K562 (cell line): ENCODE measurements at regions not wholly inside any gene's neighbourhood (a gene's known extent, or its start where the extent isn't known, plus 50 kb on each side); places are given as distances from the start of the nearest gene placed in this dataset.

ENCODE experiments used
- ATAC-seq: fragments of 200-7000 bp; cut with Tn5 transposase; 3 replicates; pipeline ENCODE4 v1.9.1; 2020; ENCODE audit warnings: moderate library complexity
- BruUV-seq: library from RNA; stranded (reverse); fragments of 400-500 nt; replicated peaks from 2 replicates; lab custom pipeline; 2021; lab: Mats Ljungman, UMichigan
- CTCF ChIA-PET: fragments of 300-600 bp; formaldehyde crosslinking; extraction: SDS; loops from one replicate; lab custom pipeline; 2021; ENCODE audit warnings: low intra/inter-chr PET ratio; lab: Yijun Ruan, JAX
- POLR2A ChIA-PET: fragments of 300-600, 350-650 bp; sonication (Branson Sonifier 250); formaldehyde crosslinking; extraction: SDS; loops from one replicate; lab custom pipeline; 2021; ENCODE audit warnings: antibody characterized with exemption, inconsistent platforms; lab: Yijun Ruan, JAX
- DNase-seq, 4 experiments: peaks; one replicate each; pipeline versions ENCODE4 v3.0.0 to v3.0.0-alpha.2; 2011 to 2018; ENCODE audit warnings: low spot score in 3 of 4, mixed read lengths in 3 of 4; ENCODE audit errors: extremely low read depth in 1 of 4
- FAIRE-seq: peaks from 2 replicates; lab custom pipeline; 2011; peaks lifted over from hg19 to GRCh38; lab: Jason Lieb, UNC
- H2AFZ ChIP-seq: 2 replicates; pipeline ENCODE4 v1.6.0; 2011; ENCODE audit warnings: low read depth, low read length, control low read depth, inconsistent platforms
- H3K27ac ChIP-seq: fragments of 200-600 bp; 3 replicates; pipeline ENCODE4 v1.8.0; 2011; ENCODE audit warnings: low read depth, mild to moderate bottlenecking, control low read depth, inconsistent platforms, low read length, moderate library complexity, mixed read lengths; ENCODE audit errors: extremely low read depth
- H3K27me3 ChIP-seq, 2 experiments: fragments of 300-600 bp in 1 of 2; 2 replicates in 1 of 2; 3 replicates in 1 of 2; pipeline versions ENCODE4 v1.6.0 to v1.8.0; 2011; ENCODE audit warnings: inconsistent platforms in 2 of 2, low read length in 2 of 2, mild to moderate bottlenecking in 1 of 2, mixed read lengths in 1 of 2, moderate library complexity in 1 of 2; ENCODE audit not compliant: control insufficient read depth in 2 of 2, insufficient read depth in 2 of 2
- H3K36me3 ChIP-seq: fragments of 300-600 bp; 3 replicates; pipeline ENCODE4 v1.8.0; 2011; ENCODE audit warnings: mild to moderate bottlenecking, low read length, inconsistent platforms; ENCODE audit not compliant: control insufficient read depth, insufficient read depth
- H3K4me1 ChIP-seq, 2 experiments: fragments of 200-600 bp in 1 of 2; replicated peaks in 1 of 2; 2 replicates in 1 of 2; 3 replicates in 1 of 2; pipeline versions ENCODE4 v1.5.1 to v1.8.0; 2011; ENCODE audit warnings: inconsistent platforms in 2 of 2, low read length in 2 of 2, mild to moderate bottlenecking in 1 of 2, mixed read lengths in 1 of 2, moderate library complexity in 1 of 2; ENCODE audit not compliant: control insufficient read depth in 2 of 2, insufficient read depth in 2 of 2
- H3K4me2 ChIP-seq: 2 replicates; pipeline ENCODE4 v1.6.1; 2011; ENCODE audit warnings: low read length, control low read depth, inconsistent platforms, mixed read lengths; ENCODE audit not compliant: insufficient read depth
- H3K4me3 ChIP-seq: fragments of 200-600 bp; sonication (generic), shearing (Covaris generic); 2 replicates; pipeline ENCODE4 v1.5.1; 2016; ENCODE audit warnings: control low read depth, inconsistent platforms
- H3K79me2 ChIP-seq: fragments of 200-600 bp; 3 replicates; pipeline ENCODE4 v1.8.0; 2011; ENCODE audit warnings: low read length, inconsistent platforms; ENCODE audit not compliant: control insufficient read depth, insufficient read depth
- H3K9ac ChIP-seq, 2 experiments: 2 replicates each; pipeline versions ENCODE4 v1.6.0 to v1.6.1; 2011; ENCODE audit warnings: low read depth in 2 of 2, low read length in 2 of 2, control low read depth in 1 of 2, inconsistent platforms in 1 of 2, mild to moderate bottlenecking in 1 of 2, mixed read lengths in 1 of 2; ENCODE audit not compliant: insufficient read depth in 1 of 2
- H3K9me1 ChIP-seq: one replicate; pipeline ENCODE4 v1.6.0; 2011; ENCODE audit warnings: inconsistent platforms, mild to moderate bottlenecking, low read length, moderate library complexity; ENCODE audit not compliant: control insufficient read depth, insufficient read depth
- H3K9me3 ChIP-seq: replicated peaks from 2 replicates; pipeline ENCODE4 v1.5.1; 2011; ENCODE audit warnings: low read depth, low read length, inconsistent platforms; ENCODE audit not compliant: control insufficient read depth, insufficient read depth
- H4K20me1 ChIP-seq: replicated peaks from 2 replicates; pipeline ENCODE4 v1.6.1; 2011; ENCODE audit warnings: low read length, inconsistent platforms, mixed read lengths; ENCODE audit not compliant: control insufficient read depth, insufficient read depth
- BRF2 ChIP-seq: IDR thresholded peaks from 3 replicates; pipeline ENCODE4 v1.6.1; 2011; ENCODE audit warnings: borderline replicate concordance, mild to moderate bottlenecking; ENCODE audit not compliant: insufficient read length, insufficient read depth
- KAT7 ChIP-seq: sonication (generic); formaldehyde crosslinking; IDR thresholded peaks from 2 replicates; pipeline ENCODE4 v1.8.0; 2022; ENCODE audit warnings: missing genetic modification reagents, mild to moderate bottlenecking, borderline replicate concordance
- MCM3 ChIP-seq: fragments of 450-650 bp; IDR thresholded peaks from 2 replicates; pipeline ENCODE4 v1.6.1; 2016
- SNIP1 ChIP-seq: fragments of 450-650 bp; IDR thresholded peaks from 2 replicates; pipeline ENCODE4 v1.7.1; 2017; ENCODE audit warnings: low read depth, mild to moderate bottlenecking
- UBTF ChIP-seq, 2 experiments: IDR thresholded peaks; 2 replicates each; pipeline ENCODE4 v1.6.1; 2012; ENCODE audit warnings: improper control_type of control experiment in 2 of 2, low read depth in 2 of 2, low read length in 2 of 2, borderline replicate concordance in 1 of 2
- ZNF263 ChIP-seq: sonication (generic); formaldehyde crosslinking; IDR thresholded peaks from 2 replicates; pipeline ENCODE4 v1.8.0; 2022; ENCODE audit warnings: mild to moderate bottlenecking, missing genetic modification reagents, borderline replicate concordance
- ZNF695 ChIP-seq: fragments of 450-650 bp; formaldehyde crosslinking; IDR thresholded peaks from 2 replicates; pipeline ENCODE4 v1.4.0; 2020; ENCODE audit warnings: mild to moderate bottlenecking, moderate library complexity
- ZNF707 ChIP-seq: fragments of 250-450 bp; sonication (Bioruptor Pico); conservative IDR thresholded peaks from 2 replicates; pipeline ENCODE4 v1.8.0; 2022; ENCODE audit warnings: inconsistent platforms, mild to moderate bottlenecking, moderate library complexity
- ZZZ3 ChIP-seq: fragments of 450-650 bp; IDR thresholded peaks from 2 replicates; pipeline ENCODE4 v1.6.1; 2016; ENCODE audit warnings: antibody characterized with exemption, mild to moderate bottlenecking, moderate library complexity
- WGBS: fragments of 100-300 bp; shearing (Covaris generic); methylation state at CpG from one replicate; pipeline ENCODE4 v1.1.6; 2016; ENCODE audit warnings: low coverage, mixed read lengths; ENCODE audit not compliant: insufficient coverage; ENCODE audit errors: missing lambda C conversion rate; 5-methylcytosine and 5-hydroxymethylcytosine counted together
- in situ Hi-C: fragments of 300-500 bp; cut with MboI; formaldehyde crosslinking; loops from 4 replicates; pipeline ENCODE4 v1.15.0; 2018; ENCODE audit warnings: inconsistent platforms, mixed read lengths
- intact Hi-C: fragments of 100-400 bp; cut with micrococcal nuclease; formaldehyde crosslinking; loops from 2 replicates; pipeline ENCODE4 v1.14.2; 2022
- TF ChIP-seq, protein P1 (sequence below): fragments of 250-450 bp; sonication (Bioruptor Pico); IDR thresholded peaks from 2 replicates; pipeline ENCODE4 v1.9.0; 2021; ENCODE audit warnings: mild to moderate bottlenecking, inconsistent platforms

DNA sequence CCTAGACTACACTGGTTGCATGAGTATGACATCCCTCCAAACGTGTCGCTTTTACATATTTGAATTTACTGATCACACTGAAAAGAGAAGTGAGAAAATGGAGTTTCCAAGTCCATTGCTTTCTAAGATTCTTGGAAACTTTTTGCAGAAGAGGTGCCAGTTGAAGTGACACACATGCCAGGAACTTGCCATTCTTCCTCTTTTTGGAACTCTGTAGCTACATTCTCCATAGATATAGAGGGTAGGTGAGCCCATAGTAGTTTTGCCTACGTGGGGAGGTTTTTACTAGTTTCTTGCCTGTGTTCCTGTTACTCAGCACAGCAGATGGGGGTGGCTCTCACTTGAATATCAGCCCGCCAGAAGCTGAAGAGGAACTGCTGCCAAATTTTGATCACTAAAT, 286.6 kb upstream of the NRP1 start:
- H3K27me3 ChIP-seq: no peaks in the 10 kb centered on the region
- DNase-seq (no peak), FAIRE-seq (no peak), ATAC-seq (no peak)
- no peak overlapping the region for H3K9ac ChIP-seq
- no peaks in the 10 kb centered on the region for H4K20me1 ChIP-seq
- H3K4me2 ChIP-seq: no peak overlapping the region
- H3K79me2 ChIP-seq: no peaks in the 10 kb centered on the region
- no peak overlapping the region for H2AFZ ChIP-seq
- no peaks in the 10 kb centered on the region for H3K9me3 ChIP-seq
- POLR2A ChIA-PET: no interaction called here
- no peak overlapping the region for H3K4me3 ChIP-seq
- H3K27ac ChIP-seq: no peak overlapping the region
- no peaks in the 10 kb centered on the region; a peak in 1 of 5 replicates for H3K4me1 ChIP-seq
- 0% methylated on average over 4 of the region's 4 CpGs for WGBS
- intact Hi-C loops: no loop called here
- H3K9me1 ChIP-seq: no peaks in the 10 kb centered on the region
- in situ Hi-C loops: no loop called here
- CTCF ChIA-PET: no interaction called here
- H3K36me3 ChIP-seq: no peaks in the 10 kb centered on the region
- no TSS peak for BruUV-seq
- no peak for TF ChIP-seq ZNF263 (CRISPR knock-in tag)
- no peak for TF ChIP-seq ZNF707 (CRISPR knock-in tag)
- no peak for TF ChIP-seq ZNF695 (CRISPR knock-in tag)
- no peak for TF ChIP-seq KAT7
- no peak for TF ChIP-seq SNIP1
- no peak for TF ChIP-seq BRF2
- TF ChIP-seq UBTF (IDR thresholded peaks at IDR 0.05; ENCODE audit: borderline replicate concordance in 1 of 2, low read depth in 2 of 2, low read length in 2 of 2): no peak
- TF ChIP-seq, protein P1, sequence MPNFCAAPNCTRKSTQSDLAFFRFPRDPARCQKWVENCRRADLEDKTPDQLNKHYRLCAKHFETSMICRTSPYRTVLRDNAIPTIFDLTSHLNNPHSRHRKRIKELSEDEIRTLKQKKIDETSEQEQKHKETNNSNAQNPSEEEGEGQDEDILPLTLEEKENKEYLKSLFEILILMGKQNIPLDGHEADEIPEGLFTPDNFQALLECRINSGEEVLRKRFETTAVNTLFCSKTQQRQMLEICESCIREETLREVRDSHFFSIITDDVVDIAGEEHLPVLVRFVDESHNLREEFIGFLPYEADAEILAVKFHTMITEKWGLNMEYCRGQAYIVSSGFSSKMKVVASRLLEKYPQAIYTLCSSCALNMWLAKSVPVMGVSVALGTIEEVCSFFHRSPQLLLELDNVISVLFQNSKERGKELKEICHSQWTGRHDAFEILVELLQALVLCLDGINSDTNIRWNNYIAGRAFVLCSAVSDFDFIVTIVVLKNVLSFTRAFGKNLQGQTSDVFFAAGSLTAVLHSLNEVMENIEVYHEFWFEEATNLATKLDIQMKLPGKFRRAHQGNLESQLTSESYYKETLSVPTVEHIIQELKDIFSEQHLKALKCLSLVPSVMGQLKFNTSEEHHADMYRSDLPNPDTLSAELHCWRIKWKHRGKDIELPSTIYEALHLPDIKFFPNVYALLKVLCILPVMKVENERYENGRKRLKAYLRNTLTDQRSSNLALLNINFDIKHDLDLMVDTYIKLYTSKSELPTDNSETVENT: no peak
- no peak for TF ChIP-seq MCM3
- no peak for TF ChIP-seq ZZZ3
